HCT116 (cell line): ENCODE measurements at regions not wholly inside any gene's neighbourhood (a gene's known extent, or its start where the extent isn't known, plus 50 kb on each side); places are given as distances from the start of the nearest gene placed in this dataset.

ENCODE experiments used
- ATAC-seq: fragments of 200-7000 bp; cut with Tn5 transposase; 2 replicates; pipeline ENCODE4 v1.9.1; 2020; ENCODE audit warnings: mild to moderate bottlenecking, moderate library complexity
- BruUV-seq: library from RNA; stranded (reverse); fragments of 400-500 nt; replicated peaks from 2 replicates; lab custom pipeline; 2021; lab: Mats Ljungman, UMichigan
- CTCF ChIA-PET: fragments of 300-600 bp; sonication (Branson Sonifier 250); formaldehyde crosslinking; loops from one replicate; lab custom pipeline; 2021; ENCODE audit warnings: antibody characterized with exemption; lab: Charles Lee
- POLR2A ChIA-PET: fragments of 300-600, 350-600 bp; sonication (Branson Sonifier 250); formaldehyde crosslinking; loops from one replicate; lab custom pipeline; 2021; ENCODE audit warnings: antibody characterized with exemption; lab: Charles Lee
- RAD21 ChIA-PET, 2 experiments: fragments of 300-600 bp; sonication (Branson Sonifier 250); formaldehyde crosslinking; loops; one replicate each; lab custom pipeline; 2023; ENCODE audit warnings: low total read pairs in 2 of 2; ENCODE audit not compliant: uncharacterized antibody in 2 of 2, unreplicated experiment in 2 of 2, low non-redundant PET in 1 of 2; lab: Charles Lee
- DNase-seq: peaks from one replicate; pipeline ENCODE4 v3.0.0-alpha.2; 2010; ENCODE audit warnings: low read depth, low spot score
- H2AFZ ChIP-seq: fragments of 200-600 bp; shearing (Covaris generic), sonication (generic); 2 replicates; pipeline ENCODE4 v1.6.1; 2017; ENCODE audit warnings: low read depth, mixed run types, mixed read lengths, antibody characterized with exemption, low read length; ENCODE audit not compliant: poor library complexity, severe bottlenecking
- H3K27ac ChIP-seq: 2 replicates; pipeline ENCODE4 v1.5.1; 2012; ENCODE audit warnings: low read depth, low read length
- H3K27me3 ChIP-seq: fragments of 200-600 bp; sonication (generic); 2 replicates; pipeline ENCODE4 v1.6.1; 2016; ENCODE audit warnings: mixed run types, low read length, mixed read lengths; ENCODE audit not compliant: insufficient read depth
- H3K36me3 ChIP-seq, 2 experiments: fragments of 200-500 bp in 1 of 2; fragments of 200-600 bp in 1 of 2; sonication (Bioruptor generic) in 1 of 2; sonication (generic) in 1 of 2; 2 replicates each; pipeline versions ENCODE4 v1.5.1 to v1.6.1; 2014 to 2016; ENCODE audit warnings: low read length in 2 of 2, inconsistent platforms in 1 of 2, mixed read lengths in 1 of 2, mixed run types in 1 of 2; ENCODE audit not compliant: insufficient read depth in 2 of 2, control insufficient read depth in 1 of 2
- H3K4me1 ChIP-seq, 2 experiments: fragments of 200-600 bp in 1 of 2; sonication (generic) in 1 of 2; 2 replicates each; pipeline versions ENCODE4 v1.5.1 to v1.6.1; 2012 to 2017; ENCODE audit warnings: low read length in 2 of 2, inconsistent platforms in 1 of 2, mild to moderate bottlenecking in 1 of 2, mixed read lengths in 1 of 2, mixed run types in 1 of 2, moderate library complexity in 1 of 2; ENCODE audit not compliant: insufficient read depth in 2 of 2, control insufficient read depth in 1 of 2
- H3K4me2 ChIP-seq: fragments of 200-600 bp; sonication (generic); 2 replicates; pipeline ENCODE4 v1.6.1; 2017; ENCODE audit warnings: mixed run types, low read length, mixed read lengths
- H3K4me3 ChIP-seq, 2 experiments: fragments of 200-600 bp in 1 of 2; sonication (generic) in 1 of 2; replicated peaks in 1 of 2; 2 replicates each; pipeline ENCODE4 v1.5.1; 2011 to 2016; ENCODE audit warnings: low read length in 2 of 2, control low read depth in 1 of 2, low read depth in 1 of 2, mild to moderate bottlenecking in 1 of 2, mixed read lengths in 1 of 2, mixed run types in 1 of 2
- H3K79me2 ChIP-seq: fragments of 200-600 bp; sonication (generic); 2 replicates; pipeline ENCODE4 v1.6.1; 2017; ENCODE audit warnings: mild to moderate bottlenecking, mixed run types, low read length, moderate library complexity, mixed read lengths; ENCODE audit not compliant: insufficient read depth
- H3K9ac ChIP-seq: fragments of 200-600 bp; sonication (generic); 2 replicates; pipeline ENCODE4 v1.6.1; 2016; ENCODE audit warnings: low read length, mixed read lengths
- H3K9me2 ChIP-seq: fragments of 200-600 bp; sonication (generic), shearing (Covaris generic); 2 replicates; pipeline ENCODE4 v1.6.1; 2017; ENCODE audit warnings: mixed run types, mild to moderate bottlenecking, moderate library complexity; ENCODE audit not compliant: insufficient read depth
- H3K9me3 ChIP-seq, 2 experiments: fragments of 200-500 bp in 1 of 2; fragments of 200-600 bp in 1 of 2; sonication (Bioruptor generic) in 1 of 2; sonication (generic) in 1 of 2; 2 replicates each; pipeline ENCODE4 v1.6.1; 2014 to 2017; ENCODE audit warnings: low read length in 2 of 2, mixed read lengths in 2 of 2, inconsistent platforms in 1 of 2, low read depth in 1 of 2, mild to moderate bottlenecking in 1 of 2, mixed run types in 1 of 2, moderate library complexity in 1 of 2; ENCODE audit not compliant: control insufficient read depth in 1 of 2, insufficient read depth in 1 of 2
- H4K20me1 ChIP-seq: fragments of 200-600 bp; sonication (generic), shearing (Covaris generic); 2 replicates; pipeline ENCODE4 v1.6.1; 2017; ENCODE audit warnings: mixed run types, mild to moderate bottlenecking, moderate library complexity; ENCODE audit not compliant: insufficient read depth
- CBX3 ChIP-seq: IDR thresholded peaks from 2 replicates; pipeline ENCODE4 v1.6.1; 2012; ENCODE audit warnings: low read depth
- CEBPB ChIP-seq: IDR thresholded peaks from 2 replicates; pipeline ENCODE4 v1.6.1; 2012; ENCODE audit warnings: low read depth
- EZH2 ChIP-seq: fragments of 200-600 bp; sonication (generic); IDR thresholded peaks from 2 replicates; pipeline ENCODE4 v1.6.1; 2017; ENCODE audit warnings: antibody characterized with exemption, mixed run types
- EZH2phosphoT487 ChIP-seq: fragments of 200-600 bp; IDR thresholded peaks from 2 replicates; pipeline ENCODE4 v1.6.1; 2018; ENCODE audit warnings: antibody characterized with exemption, borderline replicate concordance
- FOSL1 ChIP-seq: IDR thresholded peaks from 2 replicates; pipeline ENCODE4 v1.6.1; 2012; ENCODE audit warnings: low read depth
- POLR2A ChIP-seq: IDR thresholded peaks from 2 replicates; pipeline ENCODE4 v1.7.0; 2011; ENCODE audit warnings: borderline replicate concordance; ENCODE audit not compliant: insufficient read depth, insufficient read length; ENCODE audit errors: extremely low read depth
- RAD21 ChIP-seq: IDR thresholded peaks from 2 replicates; pipeline ENCODE4 v1.6.1; 2012; ENCODE audit warnings: low read depth, mild to moderate bottlenecking
- SRF ChIP-seq: IDR thresholded peaks from 2 replicates; pipeline ENCODE4 v1.6.1; 2012; ENCODE audit warnings: low read depth
- TCF7L2 ChIP-seq: IDR thresholded peaks from 2 replicates; pipeline ENCODE4 v1.7.0; 2011; ENCODE audit warnings: borderline replicate concordance, inconsistent platforms; ENCODE audit not compliant: insufficient read depth, insufficient read length; ENCODE audit errors: extremely low read depth
- YY1 ChIP-seq: IDR thresholded peaks from 2 replicates; pipeline ENCODE4 v1.6.1; 2011; ENCODE audit warnings: low read length, low read depth, moderate library complexity, mild to moderate bottlenecking; ENCODE audit not compliant: insufficient replicate concordance; ENCODE audit errors: extremely low read depth
- ZNF274 ChIP-seq: fragments of 200-500 bp; sonication (Bioruptor generic); IDR thresholded peaks from 2 replicates; pipeline ENCODE4 v1.6.1; 2014; ENCODE audit warnings: mild to moderate bottlenecking, low read depth, low read length, inconsistent platforms
- intact Hi-C: fragments of 100-400 bp; cut with micrococcal nuclease; formaldehyde crosslinking; loops from 2 replicates; pipeline ENCODE4 v1.10.0; 2022
- TF ChIP-seq, protein P1 (sequence below): IDR thresholded peaks from 2 replicates; pipeline ENCODE4 v1.6.1; 2011; ENCODE audit warnings: mild to moderate bottlenecking, low read length, moderate library complexity; ENCODE audit not compliant: insufficient replicate concordance; ENCODE audit errors: extremely low read depth
- TF ChIP-seq, protein P2 (sequence below): IDR thresholded peaks from 2 replicates; pipeline ENCODE4 v1.6.1; 2012
- TF ChIP-seq, protein P3 (sequence below): IDR thresholded peaks from 2 replicates; pipeline ENCODE4 v1.6.1; 2012
- TF ChIP-seq, protein P4 (sequence below): IDR thresholded peaks from 2 replicates; pipeline ENCODE4 v1.6.1; 2012; ENCODE audit warnings: low read depth

DNA sequence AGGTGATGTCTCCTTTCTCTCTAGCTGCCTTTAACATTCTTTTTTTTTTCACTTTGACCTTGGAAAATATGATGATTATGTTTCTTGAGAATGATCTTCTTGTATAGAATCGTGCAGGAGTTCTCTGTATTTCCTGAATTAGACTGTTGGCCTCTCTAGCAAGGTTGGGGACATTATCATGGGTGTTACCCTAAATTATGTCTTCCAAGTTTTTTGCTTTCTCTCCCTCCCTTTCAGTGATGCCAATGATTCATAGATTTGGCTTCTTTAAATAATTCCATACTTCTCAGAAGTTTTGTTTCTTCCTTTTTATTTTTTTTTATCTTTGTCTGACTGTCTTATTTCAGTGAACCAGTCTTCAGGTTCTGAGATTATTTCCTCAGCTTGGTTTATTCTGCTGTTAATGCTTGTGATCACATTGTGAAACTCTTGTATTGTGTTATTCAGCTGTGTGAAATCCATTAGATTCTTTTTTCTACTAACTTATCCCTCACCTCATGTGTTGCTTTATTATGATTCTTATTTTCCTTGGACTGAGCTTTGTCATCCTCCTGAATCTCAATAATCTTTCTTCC lies 268.4 kb upstream of the NRIP1 start:
- H3K4me1 ChIP-seq, result no peaks in the 10 kb centered on the region
- ChIA-PET CTCF (no interaction called here), RAD21 (no interaction called here), POLR2A (no interaction called here)
- no peak for ATAC-seq
- no peaks in the 10 kb centered on the region for H4K20me1 ChIP-seq
- intact Hi-C loops, result no loop called here
- TF ChIP-seq, protein P1, sequence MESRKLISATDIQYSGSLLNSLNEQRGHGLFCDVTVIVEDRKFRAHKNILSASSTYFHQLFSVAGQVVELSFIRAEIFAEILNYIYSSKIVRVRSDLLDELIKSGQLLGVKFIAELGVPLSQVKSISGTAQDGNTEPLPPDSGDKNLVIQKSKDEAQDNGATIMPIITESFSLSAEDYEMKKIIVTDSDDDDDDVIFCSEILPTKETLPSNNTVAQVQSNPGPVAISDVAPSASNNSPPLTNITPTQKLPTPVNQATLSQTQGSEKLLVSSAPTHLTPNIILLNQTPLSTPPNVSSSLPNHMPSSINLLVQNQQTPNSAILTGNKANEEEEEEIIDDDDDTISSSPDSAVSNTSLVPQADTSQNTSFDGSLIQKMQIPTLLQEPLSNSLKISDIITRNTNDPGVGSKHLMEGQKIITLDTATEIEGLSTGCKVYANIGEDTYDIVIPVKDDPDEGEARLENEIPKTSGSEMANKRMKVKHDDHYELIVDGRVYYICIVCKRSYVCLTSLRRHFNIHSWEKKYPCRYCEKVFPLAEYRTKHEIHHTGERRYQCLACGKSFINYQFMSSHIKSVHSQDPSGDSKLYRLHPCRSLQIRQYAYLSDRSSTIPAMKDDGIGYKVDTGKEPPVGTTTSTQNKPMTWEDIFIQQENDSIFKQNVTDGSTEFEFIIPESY, result no peak
- TF ChIP-seq SRF (no peak), ZNF274 (no peak), CEBPB (no peak), RAD21 (no peak), CBX3 (no peak), EZH2 (no peak), POLR2A (no peak), EZH2phosphoT487 (no peak), FOSL1 (no peak), YY1 (no peak), TCF7L2 (no peak)
- TF ChIP-seq, protein P2, sequence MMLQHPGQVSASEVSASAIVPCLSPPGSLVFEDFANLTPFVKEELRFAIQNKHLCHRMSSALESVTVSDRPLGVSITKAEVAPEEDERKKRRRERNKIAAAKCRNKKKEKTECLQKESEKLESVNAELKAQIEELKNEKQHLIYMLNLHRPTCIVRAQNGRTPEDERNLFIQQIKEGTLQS, result no peak
- TF ChIP-seq, protein P3, sequence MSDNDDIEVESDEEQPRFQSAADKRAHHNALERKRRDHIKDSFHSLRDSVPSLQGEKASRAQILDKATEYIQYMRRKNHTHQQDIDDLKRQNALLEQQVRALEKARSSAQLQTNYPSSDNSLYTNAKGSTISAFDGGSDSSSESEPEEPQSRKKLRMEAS, result no peak
- TF ChIP-seq, protein P4, sequence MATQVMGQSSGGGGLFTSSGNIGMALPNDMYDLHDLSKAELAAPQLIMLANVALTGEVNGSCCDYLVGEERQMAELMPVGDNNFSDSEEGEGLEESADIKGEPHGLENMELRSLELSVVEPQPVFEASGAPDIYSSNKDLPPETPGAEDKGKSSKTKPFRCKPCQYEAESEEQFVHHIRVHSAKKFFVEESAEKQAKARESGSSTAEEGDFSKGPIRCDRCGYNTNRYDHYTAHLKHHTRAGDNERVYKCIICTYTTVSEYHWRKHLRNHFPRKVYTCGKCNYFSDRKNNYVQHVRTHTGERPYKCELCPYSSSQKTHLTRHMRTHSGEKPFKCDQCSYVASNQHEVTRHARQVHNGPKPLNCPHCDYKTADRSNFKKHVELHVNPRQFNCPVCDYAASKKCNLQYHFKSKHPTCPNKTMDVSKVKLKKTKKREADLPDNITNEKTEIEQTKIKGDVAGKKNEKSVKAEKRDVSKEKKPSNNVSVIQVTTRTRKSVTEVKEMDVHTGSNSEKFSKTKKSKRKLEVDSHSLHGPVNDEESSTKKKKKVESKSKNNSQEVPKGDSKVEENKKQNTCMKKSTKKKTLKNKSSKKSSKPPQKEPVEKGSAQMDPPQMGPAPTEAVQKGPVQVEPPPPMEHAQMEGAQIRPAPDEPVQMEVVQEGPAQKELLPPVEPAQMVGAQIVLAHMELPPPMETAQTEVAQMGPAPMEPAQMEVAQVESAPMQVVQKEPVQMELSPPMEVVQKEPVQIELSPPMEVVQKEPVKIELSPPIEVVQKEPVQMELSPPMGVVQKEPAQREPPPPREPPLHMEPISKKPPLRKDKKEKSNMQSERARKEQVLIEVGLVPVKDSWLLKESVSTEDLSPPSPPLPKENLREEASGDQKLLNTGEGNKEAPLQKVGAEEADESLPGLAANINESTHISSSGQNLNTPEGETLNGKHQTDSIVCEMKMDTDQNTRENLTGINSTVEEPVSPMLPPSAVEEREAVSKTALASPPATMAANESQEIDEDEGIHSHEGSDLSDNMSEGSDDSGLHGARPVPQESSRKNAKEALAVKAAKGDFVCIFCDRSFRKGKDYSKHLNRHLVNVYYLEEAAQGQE, result no peak
- no peaks in the 10 kb centered on the region for H3K79me2 ChIP-seq
- DNase-seq, result no peak
- no TSS peak for BruUV-seq
- H3K9ac ChIP-seq, result no peak overlapping the region
- H2AFZ ChIP-seq, result no peak overlapping the region
- H3K4me3 ChIP-seq, result no peak overlapping the region
- no peak overlapping the region for H3K4me2 ChIP-seq
- H3K36me3 ChIP-seq, result no peaks in the 10 kb centered on the region
- H3K27ac ChIP-seq, result no peak overlapping the region
- H3K9me2 ChIP-seq, result no peaks in the 10 kb centered on the region
- no peaks in the 10 kb centered on the region for H3K27me3 ChIP-seq
- H3K9me3 ChIP-seq, result no peaks in the 10 kb centered on the region
